Smooth muscle cell (in vitro differentiated cells): ENCODE measurements at regions not wholly inside any gene's neighbourhood (a gene's known extent, or its start where the extent isn't known, plus 50 kb on each side); places are given as distances from the start of the nearest gene placed in this dataset.

Source experiments
- DNase-seq: peaks from one replicate; lab custom pipeline; 2025; ENCODE audit not compliant: unreplicated experiment; lab: John Stamatoyannopoulos, UW
- H2AFZ ChIP-seq: fragments of 200-600 bp; sonication (generic); 2 replicates; pipeline ENCODE4 v1.6.0; 2016; ENCODE audit warnings: antibody characterized with exemption, low read depth, mild to moderate bottlenecking
- H3F3A ChIP-seq: fragments of 200-600 bp; sonication (generic); 2 replicates; pipeline ENCODE4 v1.6.0; 2017; ENCODE audit warnings: antibody characterized with exemption, low read depth
- H3K27ac ChIP-seq: fragments of 200-600 bp; sonication (generic); 2 replicates; pipeline ENCODE4 v1.5.1; 2016; ENCODE audit warnings: low read depth, mild to moderate bottlenecking
- H3K27me3 ChIP-seq: fragments of 200-600 bp; sonication (generic); 2 replicates; pipeline ENCODE4 v1.6.1; 2016; ENCODE audit warnings: low read depth, mild to moderate bottlenecking
- H3K36me3 ChIP-seq: fragments of 200-600 bp; sonication (generic); 2 replicates; pipeline ENCODE4 v1.5.1; 2016; ENCODE audit warnings: low read depth
- H3K4me1 ChIP-seq: fragments of 200-600 bp; sonication (generic); 2 replicates; pipeline ENCODE4 v1.5.1; 2016; ENCODE audit warnings: low read depth
- H3K4me2 ChIP-seq: fragments of 200-600 bp; sonication (generic); 2 replicates; pipeline ENCODE4 v1.6.0; 2016; ENCODE audit warnings: mild to moderate bottlenecking
- H3K4me3 ChIP-seq: fragments of 200-600 bp; sonication (generic); 2 replicates; pipeline ENCODE4 v1.5.1; 2016; ENCODE audit warnings: mild to moderate bottlenecking
- H3K79me2 ChIP-seq: fragments of 200-600 bp; sonication (generic); 2 replicates; pipeline ENCODE4 v1.6.0; 2016; ENCODE audit warnings: low read depth, mild to moderate bottlenecking
- H3K9ac ChIP-seq: fragments of 200-600 bp; sonication (generic); 2 replicates; pipeline ENCODE4 v1.6.0; 2016; ENCODE audit warnings: low read depth
- H3K9me3 ChIP-seq: fragments of 200-600 bp; sonication (generic); replicated peaks from 2 replicates; pipeline ENCODE4 v1.5.1; 2016; ENCODE audit warnings: low read depth
- H4K20me1 ChIP-seq: fragments of 200-600 bp; sonication (generic); 2 replicates; pipeline ENCODE4 v1.6.0; 2016; ENCODE audit warnings: low read depth
- WGBS: methylation state at CpG from one replicate; pipeline ENCODE4 v1.1.7; 2016; ENCODE audit warnings: low lambda C conversion rate; 5-methylcytosine and 5-hydroxymethylcytosine counted together
- TF ChIP-seq, protein P1 (sequence below): fragments of 200-600 bp; sonication (generic); IDR thresholded peaks from 2 replicates; pipeline ENCODE4 v1.5.1; 2017; ENCODE audit warnings: borderline replicate concordance, mild to moderate bottlenecking, antibody characterized with exemption; ENCODE audit not compliant: insufficient read depth, poor library complexity, severe bottlenecking

DNA sequence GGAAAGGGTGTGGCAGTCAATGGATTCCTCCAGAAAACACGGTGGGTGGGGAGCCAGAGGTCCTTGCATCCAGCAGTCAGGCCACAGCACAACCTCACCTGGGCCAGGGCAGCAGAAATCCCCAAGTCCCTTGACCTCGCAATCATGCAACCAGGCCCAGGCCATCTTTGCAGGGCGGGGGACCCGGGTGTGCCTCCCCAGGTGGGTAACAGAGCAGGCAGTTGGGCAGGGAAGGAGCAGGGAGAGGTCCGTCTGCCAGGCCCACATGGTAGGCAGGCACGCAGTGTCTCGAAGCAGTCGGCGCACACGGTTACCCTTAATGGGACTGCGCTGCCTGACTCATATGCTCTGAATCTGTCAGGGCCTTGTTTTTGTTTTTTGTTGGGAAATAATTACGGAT, 153.0 kb downstream of the RBFOX3 start:
- Histone ChIP-seq H3K4me3 (no peak overlapping the region), H3F3A (no peaks in the 10 kb centered on the region), H4K20me1 (no peaks in the 10 kb centered on the region), H3K79me2 (no peaks in the 10 kb centered on the region), H3K27ac (no peak overlapping the region), H3K27me3 (no peaks in the 10 kb centered on the region), H3K9ac (no peak overlapping the region), H3K9me3 (no peaks in the 10 kb centered on the region), H3K4me1 (no peaks in the 10 kb centered on the region), H3K36me3 (no peaks in the 10 kb centered on the region), H3K4me2 (no peak overlapping the region), H2AFZ (no peak overlapping the region)
- DNase-seq = no peak
- TF ChIP-seq, protein P1, sequence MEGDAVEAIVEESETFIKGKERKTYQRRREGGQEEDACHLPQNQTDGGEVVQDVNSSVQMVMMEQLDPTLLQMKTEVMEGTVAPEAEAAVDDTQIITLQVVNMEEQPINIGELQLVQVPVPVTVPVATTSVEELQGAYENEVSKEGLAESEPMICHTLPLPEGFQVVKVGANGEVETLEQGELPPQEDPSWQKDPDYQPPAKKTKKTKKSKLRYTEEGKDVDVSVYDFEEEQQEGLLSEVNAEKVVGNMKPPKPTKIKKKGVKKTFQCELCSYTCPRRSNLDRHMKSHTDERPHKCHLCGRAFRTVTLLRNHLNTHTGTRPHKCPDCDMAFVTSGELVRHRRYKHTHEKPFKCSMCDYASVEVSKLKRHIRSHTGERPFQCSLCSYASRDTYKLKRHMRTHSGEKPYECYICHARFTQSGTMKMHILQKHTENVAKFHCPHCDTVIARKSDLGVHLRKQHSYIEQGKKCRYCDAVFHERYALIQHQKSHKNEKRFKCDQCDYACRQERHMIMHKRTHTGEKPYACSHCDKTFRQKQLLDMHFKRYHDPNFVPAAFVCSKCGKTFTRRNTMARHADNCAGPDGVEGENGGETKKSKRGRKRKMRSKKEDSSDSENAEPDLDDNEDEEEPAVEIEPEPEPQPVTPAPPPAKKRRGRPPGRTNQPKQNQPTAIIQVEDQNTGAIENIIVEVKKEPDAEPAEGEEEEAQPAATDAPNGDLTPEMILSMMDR = no peak
- WGBS = 90% methylated on average over 12 of the region's 12 CpGs

DNA sequence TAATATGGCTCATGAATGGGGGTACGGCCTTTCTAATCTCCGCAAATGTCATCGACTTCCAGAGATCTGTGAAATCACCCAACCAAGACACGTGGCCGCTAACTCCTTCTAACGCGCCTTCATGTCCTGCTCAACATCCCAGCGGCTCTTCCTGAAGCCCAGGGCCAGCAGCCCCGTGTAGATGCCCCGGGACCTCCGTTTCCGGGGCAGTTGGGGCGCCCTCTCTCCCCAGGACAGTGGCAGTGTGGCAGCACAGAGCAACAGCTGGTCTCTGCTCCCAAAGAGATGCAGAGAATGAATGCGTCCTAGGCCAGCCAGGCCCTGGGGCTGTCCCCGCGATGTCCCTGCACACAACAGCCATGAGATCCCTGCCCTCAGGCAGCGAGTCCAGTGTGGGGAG, 153.5 kb downstream of the RBFOX3 start:
- Histone ChIP-seq H2AFZ (no peak overlapping the region), H3K9me3 (no peaks in the 10 kb centered on the region), H3F3A (no peaks in the 10 kb centered on the region), H3K4me3 (no peak overlapping the region), H3K27ac (no peak overlapping the region), H4K20me1 (no peaks in the 10 kb centered on the region), H3K9ac (no peak overlapping the region), H3K36me3 (no peaks in the 10 kb centered on the region), H3K79me2 (no peaks in the 10 kb centered on the region), H3K27me3 (no peaks in the 10 kb centered on the region), H3K4me2 (no peak overlapping the region), H3K4me1 (no peaks in the 10 kb centered on the region)
- TF ChIP-seq, protein P1 = no peak
- DNase-seq = no peak
- 89% methylated on average over 17 of the region's 17 CpGs for WGBS

DNA sequence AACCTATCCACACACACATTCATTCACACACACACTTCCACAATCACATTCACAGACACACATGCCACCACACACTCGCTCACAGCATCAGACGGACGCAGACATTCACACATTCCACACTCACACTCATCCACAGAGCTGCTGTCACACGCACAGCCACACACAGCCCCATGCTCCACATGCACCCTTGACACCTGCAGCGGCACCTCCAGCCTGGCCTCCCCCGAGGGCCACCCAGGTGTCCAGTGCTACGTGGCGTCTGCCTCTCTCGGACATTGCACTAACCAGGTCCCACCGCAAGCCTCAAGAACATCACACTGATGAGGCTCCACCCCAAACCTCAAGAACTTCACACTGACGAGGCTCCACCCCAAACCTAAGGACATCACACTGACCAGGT, 155.2 kb downstream of the RBFOX3 start:
- H3K36me3 ChIP-seq = no peaks in the 10 kb centered on the region
- WGBS = 96% methylated on average over 11 of the region's 11 CpGs
- TF ChIP-seq, protein P1 = no peak
- no peaks in the 10 kb centered on the region for H3K4me1 ChIP-seq
- H3K9me3 ChIP-seq = no peaks in the 10 kb centered on the region
- no peak overlapping the region for H2AFZ ChIP-seq
- H3K27me3 ChIP-seq = no peaks in the 10 kb centered on the region
- H4K20me1 ChIP-seq = no peaks in the 10 kb centered on the region
- H3K79me2 ChIP-seq = no peaks in the 10 kb centered on the region
- no peak overlapping the region for H3K4me2 ChIP-seq
- no peak overlapping the region for H3K9ac ChIP-seq
- no peaks in the 10 kb centered on the region for H3F3A ChIP-seq
- no peak overlapping the region for H3K27ac ChIP-seq
- no peak overlapping the region for H3K4me3 ChIP-seq
- DNase-seq = no peak

DNA sequence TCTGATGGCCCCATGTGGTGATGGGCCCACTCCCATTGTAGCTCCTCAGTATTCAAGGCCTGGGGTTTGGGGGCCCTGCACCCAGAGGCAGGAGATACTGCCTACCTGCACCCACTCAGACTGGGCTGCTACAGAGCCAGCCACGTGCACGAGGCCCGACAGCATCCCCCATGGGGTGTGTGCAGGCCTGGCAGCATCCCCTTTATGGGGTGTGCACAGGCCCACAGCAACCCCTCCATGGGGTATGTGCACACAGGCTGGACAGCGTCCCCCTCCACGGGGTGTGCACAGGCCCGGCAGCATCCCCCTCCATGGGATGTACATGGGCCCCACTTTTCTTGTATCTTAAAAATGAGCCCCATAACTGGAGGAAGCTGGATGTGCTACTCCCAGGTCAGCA, 156.0 kb downstream of the RBFOX3 start:
- no peaks in the 10 kb centered on the region for H3K36me3 ChIP-seq
- no peak overlapping the region for H3K27ac ChIP-seq
- whole genome bisulfite sequencing = 91% methylated on average over 6 of the region's 6 CpGs
- TF ChIP-seq, protein P1 = no peak
- H4K20me1 ChIP-seq = no peaks in the 10 kb centered on the region
- no peak overlapping the region for H3K9ac ChIP-seq
- no peak overlapping the region for H3K4me3 ChIP-seq
- H3K4me1 ChIP-seq = no peaks in the 10 kb centered on the region
- DNase-seq = no peak
- H3K9me3 ChIP-seq = no peaks in the 10 kb centered on the region
- H3K4me2 ChIP-seq = no peak overlapping the region
- no peak overlapping the region for H2AFZ ChIP-seq
- no peaks in the 10 kb centered on the region for H3K27me3 ChIP-seq
- no peaks in the 10 kb centered on the region for H3K79me2 ChIP-seq
- H3F3A ChIP-seq = no peaks in the 10 kb centered on the region
